GM23338 (cell line): ENCODE measurements at regions not wholly inside any gene's neighbourhood (a gene's known extent, or its start where the extent isn't known, plus 50 kb on each side); places are given as distances from the start of the nearest gene placed in this dataset.

Source experiments
- ATAC-seq: fragments of 200-7000 bp; cut with Tn5 transposase; 3 replicates; pipeline ENCODE4 v1.9.1; 2020
- DNase-seq: peaks from one replicate; pipeline ENCODE4 v3.0.0-alpha.2; 2015; ENCODE audit warnings: low spot score
- H2AFZ ChIP-seq: fragments of 200-600 bp; sonication (generic); 2 replicates; pipeline ENCODE4 v1.8.0; 2016; ENCODE audit warnings: antibody characterized with exemption, mild to moderate bottlenecking, moderate library complexity
- H3F3A ChIP-seq: fragments of 200-600 bp; sonication (generic); replicated peaks from 2 replicates; pipeline ENCODE4 v1.8.0; 2017; ENCODE audit warnings: antibody characterized with exemption, mixed run types, low read depth
- H3K27ac ChIP-seq: fragments of 200-600 bp; sonication (generic); 2 replicates; pipeline ENCODE4 v1.6.1; 2016; ENCODE audit warnings: low read depth
- H3K27me3 ChIP-seq: fragments of 200-600 bp; sonication (generic); 2 replicates; pipeline ENCODE4 v1.8.0; 2016; ENCODE audit warnings: mild to moderate bottlenecking, mixed run types, moderate library complexity; ENCODE audit not compliant: insufficient read depth
- H3K36me3 ChIP-seq: fragments of 200-600 bp; sonication (generic); 2 replicates; pipeline ENCODE4 v1.8.0; 2016; ENCODE audit warnings: mild to moderate bottlenecking; ENCODE audit not compliant: insufficient read depth
- H3K4me1 ChIP-seq: fragments of 200-600 bp; sonication (generic); 2 replicates; pipeline ENCODE4 v1.8.0; 2016; ENCODE audit warnings: mild to moderate bottlenecking, moderate library complexity; ENCODE audit not compliant: insufficient read depth
- H3K4me2 ChIP-seq: fragments of 200-600 bp; sonication (generic); 2 replicates; pipeline ENCODE4 v1.7.1; 2017; ENCODE audit warnings: mixed run types
- H3K4me3 ChIP-seq: fragments of 200-600 bp; sonication (generic); 2 replicates; pipeline ENCODE4 v1.6.1; 2016; ENCODE audit warnings: mixed run types
- H3K79me2 ChIP-seq: fragments of 200-600 bp; sonication (generic); replicated peaks from 2 replicates; pipeline ENCODE4 v1.8.0; 2017; ENCODE audit warnings: mild to moderate bottlenecking; ENCODE audit not compliant: insufficient read depth
- H3K9me2 ChIP-seq: fragments of 200-600 bp; sonication (generic); 2 replicates; pipeline ENCODE4 v1.8.0; 2017; ENCODE audit not compliant: insufficient read depth
- H4K20me1 ChIP-seq: fragments of 200-600 bp; sonication (generic); replicated peaks from 2 replicates; pipeline ENCODE4 v1.8.0; 2017; ENCODE audit warnings: mild to moderate bottlenecking; ENCODE audit not compliant: insufficient read depth
- H3K27ac Mint-ChIP-seq: 2 replicates; pipeline ENCODE4 v1.8.0; 2020; ENCODE audit warnings: inconsistent platforms, mild to moderate bottlenecking, moderate library complexity, mixed read lengths
- H3K27me3 Mint-ChIP-seq: 3 replicates; pipeline ENCODE4 v1.8.0; 2022; ENCODE audit warnings: low read depth, mild to moderate bottlenecking, moderate library complexity, mixed read lengths, inconsistent platforms; ENCODE audit not compliant: insufficient read depth, poor library complexity
- H3K36me3 Mint-ChIP-seq: 3 replicates; pipeline ENCODE4 v1.8.0; 2021; ENCODE audit warnings: low read depth, mild to moderate bottlenecking, inconsistent platforms, moderate library complexity, mixed read lengths
- H3K4me1 Mint-ChIP-seq: 3 replicates; pipeline ENCODE4 v1.8.0; 2020; ENCODE audit warnings: mild to moderate bottlenecking, inconsistent platforms, mixed read lengths
- H3K4me3 Mint-ChIP-seq: 3 replicates; pipeline ENCODE4 v1.8.0; 2021; ENCODE audit warnings: moderate library complexity, mild to moderate bottlenecking, inconsistent platforms, mixed read lengths
- H3K9me3 Mint-ChIP-seq: 3 replicates; pipeline ENCODE4 v1.8.0; 2020; ENCODE audit warnings: moderate library complexity, mild to moderate bottlenecking, inconsistent platforms, mixed read lengths
- CREB1 ChIP-seq: fragments of 250-450 bp; sonication (Bioruptor Pico); IDR thresholded peaks from 2 replicates; pipeline ENCODE4 v1.5.0; 2020; ENCODE audit warnings: low read depth, mild to moderate bottlenecking, moderate library complexity
- EZH2 ChIP-seq: fragments of 200-600 bp; sonication (generic); IDR thresholded peaks from one replicate; pipeline ENCODE4 v1.8.0; 2017; ENCODE audit warnings: antibody characterized with exemption, mild to moderate bottlenecking, low read depth; ENCODE audit not compliant: unreplicated experiment
- EZH2phosphoT487 ChIP-seq: fragments of 200-600 bp; sonication (generic); IDR thresholded peaks from one replicate; pipeline ENCODE4 v1.8.1; 2018; ENCODE audit warnings: antibody characterized with exemption; ENCODE audit not compliant: unreplicated experiment
- JUNB ChIP-seq: IDR thresholded peaks from one replicate; pipeline ENCODE4 v1.6.1; 2016; ENCODE audit warnings: antibody characterized with exemption; ENCODE audit not compliant: unreplicated experiment
- NANOG ChIP-seq: IDR thresholded peaks from 2 replicates; pipeline ENCODE4 v1.6.1; 2016; ENCODE audit warnings: antibody characterized with exemption, borderline replicate concordance
- POLR2AphosphoS5 ChIP-seq: IDR thresholded peaks from 2 replicates; pipeline ENCODE4 v1.6.1; 2016; ENCODE audit warnings: antibody characterized with exemption, low read depth
- STAT1 ChIP-seq: IDR thresholded peaks from one replicate; pipeline ENCODE4 v1.6.1; 2016; ENCODE audit warnings: antibody characterized with exemption; ENCODE audit not compliant: unreplicated experiment
- ZNF114 ChIP-seq: fragments of 250-450 bp; sonication (Bioruptor Pico); IDR thresholded peaks from 2 replicates; pipeline ENCODE4 v1.5.0; 2020; ENCODE audit warnings: mild to moderate bottlenecking, moderate library complexity
- ZNF331 ChIP-seq: fragments of 250-450 bp; sonication (Bioruptor Pico); IDR thresholded peaks from 2 replicates; pipeline ENCODE4 v1.5.0; 2020; ENCODE audit warnings: low read depth, mild to moderate bottlenecking, moderate library complexity
- TF ChIP-seq, protein P1 (sequence below): IDR thresholded peaks from 2 replicates; pipeline ENCODE4 v1.6.1; 2016; ENCODE audit warnings: antibody characterized with exemption
- TF ChIP-seq, protein P2 (sequence below), 2 experiments: fragments of 200-600 bp in 1 of 2; sonication (generic) in 1 of 2; conservative IDR thresholded peaks; 2 replicates each; pipeline versions ENCODE4 v1.5.1 to v1.6.1; 2016 to 2017; ENCODE audit warnings: antibody characterized with exemption in 2 of 2, low read depth in 2 of 2, mild to moderate bottlenecking in 2 of 2, moderate library complexity in 1 of 2
- TF ChIP-seq, protein P3 (sequence below): fragments of 250-450 bp; sonication (Bioruptor Pico); IDR thresholded peaks from 2 replicates; pipeline ENCODE4 v1.5.0; 2020; ENCODE audit warnings: mild to moderate bottlenecking, moderate library complexity
- TF ChIP-seq, protein P4 (sequence below): IDR thresholded peaks from one replicate; pipeline ENCODE4 v1.6.1; 2018; ENCODE audit warnings: antibody characterized with exemption; ENCODE audit not compliant: unreplicated experiment

DNA sequence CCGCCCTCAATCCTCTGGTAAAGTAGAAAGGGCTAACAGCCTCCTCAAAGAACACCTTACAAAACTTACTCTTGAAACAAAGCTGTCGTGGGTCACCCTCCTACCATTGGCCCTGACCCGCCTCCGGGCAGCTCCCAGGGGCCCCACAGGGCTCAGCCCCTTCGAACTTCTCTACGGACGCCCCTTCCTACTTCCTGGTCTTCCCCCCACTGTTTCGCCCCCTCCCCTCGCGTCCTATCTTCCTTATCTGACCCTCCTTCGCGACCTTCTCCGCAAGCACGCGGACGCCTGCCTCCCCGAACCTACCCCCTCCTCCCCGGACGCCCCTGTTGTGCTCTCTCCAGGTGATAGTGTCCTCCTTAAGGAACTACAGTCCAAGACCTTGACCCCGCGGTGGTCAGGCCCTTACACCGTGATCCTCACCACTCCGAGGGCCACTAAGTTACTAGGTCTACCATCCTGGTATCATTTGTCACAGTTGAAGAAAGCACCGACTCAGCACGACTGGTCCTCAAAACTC lies 963.1 kb downstream of the RPA4 start:
- TF ChIP-seq, protein P1, sequence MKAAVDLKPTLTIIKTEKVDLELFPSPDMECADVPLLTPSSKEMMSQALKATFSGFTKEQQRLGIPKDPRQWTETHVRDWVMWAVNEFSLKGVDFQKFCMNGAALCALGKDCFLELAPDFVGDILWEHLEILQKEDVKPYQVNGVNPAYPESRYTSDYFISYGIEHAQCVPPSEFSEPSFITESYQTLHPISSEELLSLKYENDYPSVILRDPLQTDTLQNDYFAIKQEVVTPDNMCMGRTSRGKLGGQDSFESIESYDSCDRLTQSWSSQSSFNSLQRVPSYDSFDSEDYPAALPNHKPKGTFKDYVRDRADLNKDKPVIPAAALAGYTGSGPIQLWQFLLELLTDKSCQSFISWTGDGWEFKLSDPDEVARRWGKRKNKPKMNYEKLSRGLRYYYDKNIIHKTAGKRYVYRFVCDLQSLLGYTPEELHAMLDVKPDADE: no peak
- TF ChIP-seq ZNF114 (CRISPR knock-in tag) (no peak), CREB1 (CRISPR knock-in tag) (no peak), EZH2phosphoT487 (no peak), ZNF331 (CRISPR knock-in tag) (no peak), POLR2AphosphoS5 (no peak), NANOG (no peak), EZH2 (no peak), STAT1 (no peak), JUNB (no peak)
- TF ChIP-seq, protein P2, sequence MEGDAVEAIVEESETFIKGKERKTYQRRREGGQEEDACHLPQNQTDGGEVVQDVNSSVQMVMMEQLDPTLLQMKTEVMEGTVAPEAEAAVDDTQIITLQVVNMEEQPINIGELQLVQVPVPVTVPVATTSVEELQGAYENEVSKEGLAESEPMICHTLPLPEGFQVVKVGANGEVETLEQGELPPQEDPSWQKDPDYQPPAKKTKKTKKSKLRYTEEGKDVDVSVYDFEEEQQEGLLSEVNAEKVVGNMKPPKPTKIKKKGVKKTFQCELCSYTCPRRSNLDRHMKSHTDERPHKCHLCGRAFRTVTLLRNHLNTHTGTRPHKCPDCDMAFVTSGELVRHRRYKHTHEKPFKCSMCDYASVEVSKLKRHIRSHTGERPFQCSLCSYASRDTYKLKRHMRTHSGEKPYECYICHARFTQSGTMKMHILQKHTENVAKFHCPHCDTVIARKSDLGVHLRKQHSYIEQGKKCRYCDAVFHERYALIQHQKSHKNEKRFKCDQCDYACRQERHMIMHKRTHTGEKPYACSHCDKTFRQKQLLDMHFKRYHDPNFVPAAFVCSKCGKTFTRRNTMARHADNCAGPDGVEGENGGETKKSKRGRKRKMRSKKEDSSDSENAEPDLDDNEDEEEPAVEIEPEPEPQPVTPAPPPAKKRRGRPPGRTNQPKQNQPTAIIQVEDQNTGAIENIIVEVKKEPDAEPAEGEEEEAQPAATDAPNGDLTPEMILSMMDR (conservative IDR thresholded peaks at IDR 0.05; ENCODE audit: low read depth in 2 of 2): no peak
- TF ChIP-seq, protein P3, sequence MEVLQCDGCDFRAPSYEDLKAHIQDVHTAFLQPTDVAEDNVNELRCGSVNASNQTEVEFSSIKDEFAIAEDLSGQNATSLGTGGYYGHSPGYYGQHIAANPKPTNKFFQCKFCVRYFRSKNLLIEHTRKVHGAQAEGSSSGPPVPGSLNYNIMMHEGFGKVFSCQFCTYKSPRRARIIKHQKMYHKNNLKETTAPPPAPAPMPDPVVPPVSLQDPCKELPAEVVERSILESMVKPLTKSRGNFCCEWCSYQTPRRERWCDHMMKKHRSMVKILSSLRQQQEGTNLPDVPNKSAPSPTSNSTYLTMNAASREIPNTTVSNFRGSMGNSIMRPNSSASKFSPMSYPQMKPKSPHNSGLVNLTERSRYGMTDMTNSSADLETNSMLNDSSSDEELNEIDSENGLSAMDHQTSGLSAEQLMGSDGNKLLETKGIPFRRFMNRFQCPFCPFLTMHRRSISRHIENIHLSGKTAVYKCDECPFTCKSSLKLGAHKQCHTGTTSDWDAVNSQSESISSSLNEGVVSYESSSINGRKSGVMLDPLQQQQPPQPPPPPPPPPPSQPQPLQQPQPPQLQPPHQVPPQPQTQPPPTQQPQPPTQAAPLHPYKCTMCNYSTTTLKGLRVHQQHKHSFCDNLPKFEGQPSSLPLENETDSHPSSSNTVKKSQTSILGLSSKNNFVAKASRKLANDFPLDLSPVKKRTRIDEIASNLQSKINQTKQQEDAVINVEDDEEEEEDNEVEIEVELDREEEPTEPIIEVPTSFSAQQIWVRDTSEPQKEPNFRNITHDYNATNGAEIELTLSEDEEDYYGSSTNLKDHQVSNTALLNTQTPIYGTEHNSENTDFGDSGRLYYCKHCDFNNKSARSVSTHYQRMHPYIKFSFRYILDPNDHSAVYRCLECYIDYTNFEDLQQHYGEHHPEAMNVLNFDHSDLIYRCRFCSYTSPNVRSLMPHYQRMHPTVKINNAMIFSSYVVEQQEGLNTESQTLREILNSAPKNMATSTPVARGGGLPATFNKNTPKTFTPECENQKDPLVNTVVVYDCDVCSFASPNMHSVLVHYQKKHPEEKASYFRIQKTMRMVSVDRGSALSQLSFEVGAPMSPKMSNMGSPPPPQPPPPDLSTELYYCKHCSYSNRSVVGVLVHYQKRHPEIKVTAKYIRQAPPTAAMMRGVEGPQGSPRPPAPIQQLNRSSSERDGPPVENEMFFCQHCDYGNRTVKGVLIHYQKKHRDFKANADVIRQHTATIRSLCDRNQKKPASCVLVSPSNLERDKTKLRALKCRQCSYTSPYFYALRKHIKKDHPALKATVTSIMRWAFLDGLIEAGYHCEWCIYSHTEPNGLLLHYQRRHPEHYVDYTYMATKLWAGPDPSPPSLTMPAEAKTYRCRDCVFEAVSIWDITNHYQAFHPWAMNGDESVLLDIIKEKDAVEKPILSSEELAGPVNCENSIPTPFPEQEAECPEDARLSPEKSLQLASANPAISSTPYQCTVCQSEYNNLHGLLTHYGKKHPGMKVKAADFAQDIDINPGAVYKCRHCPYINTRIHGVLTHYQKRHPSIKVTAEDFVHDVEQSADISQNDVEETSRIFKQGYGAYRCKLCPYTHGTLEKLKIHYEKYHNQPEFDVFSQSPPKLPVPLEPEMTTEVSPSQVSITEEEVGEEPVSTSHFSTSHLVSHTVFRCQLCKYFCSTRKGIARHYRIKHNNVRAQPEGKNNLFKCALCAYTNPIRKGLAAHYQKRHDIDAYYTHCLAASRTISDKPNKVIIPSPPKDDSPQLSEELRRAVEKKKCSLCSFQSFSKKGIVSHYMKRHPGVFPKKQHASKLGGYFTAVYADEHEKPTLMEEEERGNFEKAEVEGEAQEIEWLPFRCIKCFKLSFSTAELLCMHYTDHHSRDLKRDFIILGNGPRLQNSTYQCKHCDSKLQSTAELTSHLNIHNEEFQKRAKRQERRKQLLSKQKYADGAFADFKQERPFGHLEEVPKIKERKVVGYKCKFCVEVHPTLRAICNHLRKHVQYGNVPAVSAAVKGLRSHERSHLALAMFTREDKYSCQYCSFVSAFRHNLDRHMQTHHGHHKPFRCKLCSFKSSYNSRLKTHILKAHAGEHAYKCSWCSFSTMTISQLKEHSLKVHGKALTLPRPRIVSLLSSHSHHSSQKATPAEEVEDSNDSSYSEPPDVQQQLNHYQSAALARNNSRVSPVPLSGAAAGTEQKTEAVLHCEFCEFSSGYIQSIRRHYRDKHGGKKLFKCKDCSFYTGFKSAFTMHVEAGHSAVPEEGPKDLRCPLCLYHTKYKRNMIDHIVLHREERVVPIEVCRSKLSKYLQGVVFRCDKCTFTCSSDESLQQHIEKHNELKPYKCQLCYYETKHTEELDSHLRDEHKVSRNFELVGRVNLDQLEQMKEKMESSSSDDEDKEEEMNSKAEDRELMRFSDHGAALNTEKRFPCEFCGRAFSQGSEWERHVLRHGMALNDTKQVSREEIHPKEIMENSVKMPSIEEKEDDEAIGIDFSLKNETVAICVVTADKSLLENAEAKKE: no peak
- TF ChIP-seq, protein P4, sequence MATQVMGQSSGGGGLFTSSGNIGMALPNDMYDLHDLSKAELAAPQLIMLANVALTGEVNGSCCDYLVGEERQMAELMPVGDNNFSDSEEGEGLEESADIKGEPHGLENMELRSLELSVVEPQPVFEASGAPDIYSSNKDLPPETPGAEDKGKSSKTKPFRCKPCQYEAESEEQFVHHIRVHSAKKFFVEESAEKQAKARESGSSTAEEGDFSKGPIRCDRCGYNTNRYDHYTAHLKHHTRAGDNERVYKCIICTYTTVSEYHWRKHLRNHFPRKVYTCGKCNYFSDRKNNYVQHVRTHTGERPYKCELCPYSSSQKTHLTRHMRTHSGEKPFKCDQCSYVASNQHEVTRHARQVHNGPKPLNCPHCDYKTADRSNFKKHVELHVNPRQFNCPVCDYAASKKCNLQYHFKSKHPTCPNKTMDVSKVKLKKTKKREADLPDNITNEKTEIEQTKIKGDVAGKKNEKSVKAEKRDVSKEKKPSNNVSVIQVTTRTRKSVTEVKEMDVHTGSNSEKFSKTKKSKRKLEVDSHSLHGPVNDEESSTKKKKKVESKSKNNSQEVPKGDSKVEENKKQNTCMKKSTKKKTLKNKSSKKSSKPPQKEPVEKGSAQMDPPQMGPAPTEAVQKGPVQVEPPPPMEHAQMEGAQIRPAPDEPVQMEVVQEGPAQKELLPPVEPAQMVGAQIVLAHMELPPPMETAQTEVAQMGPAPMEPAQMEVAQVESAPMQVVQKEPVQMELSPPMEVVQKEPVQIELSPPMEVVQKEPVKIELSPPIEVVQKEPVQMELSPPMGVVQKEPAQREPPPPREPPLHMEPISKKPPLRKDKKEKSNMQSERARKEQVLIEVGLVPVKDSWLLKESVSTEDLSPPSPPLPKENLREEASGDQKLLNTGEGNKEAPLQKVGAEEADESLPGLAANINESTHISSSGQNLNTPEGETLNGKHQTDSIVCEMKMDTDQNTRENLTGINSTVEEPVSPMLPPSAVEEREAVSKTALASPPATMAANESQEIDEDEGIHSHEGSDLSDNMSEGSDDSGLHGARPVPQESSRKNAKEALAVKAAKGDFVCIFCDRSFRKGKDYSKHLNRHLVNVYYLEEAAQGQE: no peak
- Mint-ChIP-seq H3K4me3 (no peak overlapping the region), H3K4me1 (no peaks in the 10 kb centered on the region), H3K9me3 (peaks cover 58% of the 10 kb centered on the region), H3K27ac (no peak overlapping the region), H3K36me3 (peaks cover 52% of the 10 kb centered on the region), H3K27me3 (peaks cover 8% of the 10 kb centered on the region)
- Histone ChIP-seq H3K4me1 (no peaks in the 10 kb centered on the region), H3K36me3 (no peaks in the 10 kb centered on the region), H2AFZ (no peak overlapping the region), H4K20me1 (no peaks in the 10 kb centered on the region), H3F3A (no peaks in the 10 kb centered on the region), H3K27ac (no peak overlapping the region), H3K4me2 (no peak overlapping the region), H3K9me2 (no peaks in the 10 kb centered on the region), H3K79me2 (no peaks in the 10 kb centered on the region), H3K4me3 (no peak overlapping the region), H3K27me3 (no peaks in the 10 kb centered on the region)
- DNase-seq: no peak
- no peak for ATAC-seq
